Loucy (cell line): ENCODE measurements at regions not wholly inside any gene's neighbourhood (a gene's known extent, or its start where the extent isn't known, plus 50 kb on each side); places are given as distances from the start of the nearest gene placed in this dataset.
"Not testable (repeated sequence)": the region's sequence is repeated elsewhere in the genome, so short reads cannot be mapped to it uniquely, and the experiment has no call there.

ENCODE experiments used
- H2AFZ ChIP-seq: fragments of 200-600 bp; sonication (generic); 2 replicates; pipeline ENCODE4 v1.6.0; 2016; ENCODE audit warnings: antibody characterized with exemption, mild to moderate bottlenecking, low read length, moderate library complexity
- H3F3A ChIP-seq: fragments of 200-600 bp; 2 replicates; pipeline ENCODE4 v1.6.0; 2016; ENCODE audit warnings: antibody characterized with exemption, low read depth, mild to moderate bottlenecking
- H3K27me3 ChIP-seq: fragments of 200-600 bp; sonication (generic); 2 replicates; pipeline ENCODE4 v1.6.1; 2014; ENCODE audit warnings: low read length, mild to moderate bottlenecking; ENCODE audit not compliant: insufficient read depth, poor library complexity, severe bottlenecking
- H3K36me3 ChIP-seq: fragments of 200-600 bp; sonication (generic); 2 replicates; pipeline ENCODE4 v1.6.1; 2016; ENCODE audit warnings: low read length; ENCODE audit not compliant: insufficient read depth
- H3K4me1 ChIP-seq: fragments of 200-600 bp; sonication (generic); 2 replicates; pipeline ENCODE4 v1.5.1; 2014; ENCODE audit warnings: low read length, mild to moderate bottlenecking; ENCODE audit not compliant: insufficient read depth, poor library complexity, severe bottlenecking
- H3K4me2 ChIP-seq: fragments of 200-600 bp; sonication (generic); 2 replicates; pipeline ENCODE4 v1.6.0; 2014; ENCODE audit warnings: antibody characterized with exemption, low read length, low read depth, mild to moderate bottlenecking; ENCODE audit not compliant: poor library complexity, severe bottlenecking
- H3K4me3 ChIP-seq: fragments of 200-600 bp; sonication (generic); 2 replicates; pipeline ENCODE4 v1.5.1; 2014; ENCODE audit warnings: low read length, mild to moderate bottlenecking, mixed read lengths; ENCODE audit not compliant: poor library complexity, severe bottlenecking
- H3K79me2 ChIP-seq: fragments of 200-600 bp; sonication (generic); 2 replicates; pipeline ENCODE4 v1.6.1; 2014; ENCODE audit warnings: low read length; ENCODE audit not compliant: insufficient read depth
- H3K9ac ChIP-seq: fragments of 200-600 bp; sonication (generic); 2 replicates; pipeline ENCODE4 v1.6.0; 2014; ENCODE audit warnings: mild to moderate bottlenecking, low read depth, low read length, moderate library complexity; ENCODE audit not compliant: poor library complexity, severe bottlenecking
- H3K9me2 ChIP-seq: fragments of 200-600 bp; sonication (generic); replicated peaks from 2 replicates; pipeline ENCODE4 v1.6.1; 2016; ENCODE audit warnings: low read depth, low read length, mixed read lengths
- H3K9me3 ChIP-seq: fragments of 200-600 bp; sonication (generic); 2 replicates; pipeline ENCODE4 v1.6.1; 2014; ENCODE audit warnings: mild to moderate bottlenecking, antibody characterized with exemption, low read length, low read depth; ENCODE audit not compliant: insufficient read depth
- H4K20me1 ChIP-seq: fragments of 200-600 bp; sonication (generic); 2 replicates; pipeline ENCODE4 v1.6.0; 2014; ENCODE audit warnings: antibody characterized with exemption, low read length, mild to moderate bottlenecking; ENCODE audit not compliant: insufficient read depth, poor library complexity, severe bottlenecking
- CTCF ChIP-seq: fragments of 200-600 bp; sonication (generic); conservative IDR thresholded peaks from 2 replicates; pipeline ENCODE4 v1.5.1; 2014; ENCODE audit warnings: mild to moderate bottlenecking, antibody characterized with exemption, low read length
- EZH2phosphoT487 ChIP-seq: fragments of 200-600 bp; IDR thresholded peaks from 2 replicates; pipeline ENCODE4 v1.6.1; 2018; ENCODE audit warnings: antibody characterized with exemption, mild to moderate bottlenecking, moderate library complexity, borderline replicate concordance

GRCh38 chr5:63201738-63202137 lies 623.1 kb downstream of the LRRC70 start:
- Histone ChIP-seq H3K9ac (no peak overlapping the region), H3K4me2 (no peak overlapping the region), H3F3A (no peaks in the 10 kb centered on the region), H3K36me3 (no peaks in the 10 kb centered on the region), H2AFZ (no peak overlapping the region), H3K4me1 (no peaks in the 10 kb centered on the region), H4K20me1 (no peaks in the 10 kb centered on the region), H3K9me3 (no peaks in the 10 kb centered on the region), H3K9me2 (no peaks in the 10 kb centered on the region), H3K79me2 (no peaks in the 10 kb centered on the region), H3K27me3 (no peaks in the 10 kb centered on the region), H3K4me3 (no peak overlapping the region)
- TF ChIP-seq EZH2phosphoT487 (no peak), CTCF (no peak)

- Histone ChIP-seq H3K4me2 (no peak overlapping the region), H3K4me1 (no peaks in the 10 kb centered on the region), H3K79me2 (no peaks in the 10 kb centered on the region), H3K9me2 (no peaks in the 10 kb centered on the region), H3K9ac (no peak overlapping the region), H3K27me3 (no peaks in the 10 kb centered on the region), H3K9me3 (no peaks in the 10 kb centered on the region), H4K20me1 (no peaks in the 10 kb centered on the region), H3F3A (no peaks in the 10 kb centered on the region), H2AFZ (no peak overlapping the region), H3K4me3 (no peak overlapping the region), H3K36me3 (no peaks in the 10 kb centered on the region)
- TF ChIP-seq EZH2phosphoT487 (no peak), CTCF (no peak)
Observed at GRCh38 chr5:63194126-63194525, 615.5 kb downstream of the LRRC70 start.

- H3K36me3 ChIP-seq, H3K4me1 ChIP-seq, H3F3A ChIP-seq, H3K9ac ChIP-seq, H4K20me1 ChIP-seq, H3K9me3 ChIP-seq, H3K4me2 ChIP-seq, H3K4me3 ChIP-seq, H3K9me2 ChIP-seq, H3K79me2 ChIP-seq, H2AFZ ChIP-seq, H3K27me3 ChIP-seq: not testable (repeated sequence)
Observed at GRCh38 chr5:63180190-63180589, 601.6 kb downstream of the LRRC70 start.

GRCh38 chr5:63175850-63176249 lies 597.2 kb downstream of the LRRC70 start:
- H3K9me2 ChIP-seq: no peaks in the 10 kb centered on the region
- no peak for TF ChIP-seq CTCF
- TF ChIP-seq EZH2phosphoT487: no peak
- H3K27me3 ChIP-seq: no peaks in the 10 kb centered on the region
- no peaks in the 10 kb centered on the region for H4K20me1 ChIP-seq
- H3K4me3 ChIP-seq: no peak overlapping the region
- H3K9me3 ChIP-seq: no peaks in the 10 kb centered on the region
- H3K36me3 ChIP-seq: no peaks in the 10 kb centered on the region
- no peak overlapping the region for H3K9ac ChIP-seq
- H3F3A ChIP-seq: no peaks in the 10 kb centered on the region
- H3K79me2 ChIP-seq: no peaks in the 10 kb centered on the region
- no peak overlapping the region for H2AFZ ChIP-seq
- H3K4me2 ChIP-seq: no peak overlapping the region
- no peaks in the 10 kb centered on the region for H3K4me1 ChIP-seq
